OCI-M2 (cell line): ENCODE measurements at regions not wholly inside any gene's neighbourhood (a gene's known extent, or its start where the extent isn't known, plus 50 kb on each side); places are given as distances from the start of the nearest gene placed in this dataset.
"Not testable (repeated sequence)": the region's sequence is repeated elsewhere in the genome, so short reads cannot be mapped to it uniquely, and the experiment has no call there.

Source experiments
- DNase-seq: peaks from one replicate; lab custom pipeline; 2025; ENCODE audit not compliant: unreplicated experiment; lab: John Stamatoyannopoulos, UW

DNA sequence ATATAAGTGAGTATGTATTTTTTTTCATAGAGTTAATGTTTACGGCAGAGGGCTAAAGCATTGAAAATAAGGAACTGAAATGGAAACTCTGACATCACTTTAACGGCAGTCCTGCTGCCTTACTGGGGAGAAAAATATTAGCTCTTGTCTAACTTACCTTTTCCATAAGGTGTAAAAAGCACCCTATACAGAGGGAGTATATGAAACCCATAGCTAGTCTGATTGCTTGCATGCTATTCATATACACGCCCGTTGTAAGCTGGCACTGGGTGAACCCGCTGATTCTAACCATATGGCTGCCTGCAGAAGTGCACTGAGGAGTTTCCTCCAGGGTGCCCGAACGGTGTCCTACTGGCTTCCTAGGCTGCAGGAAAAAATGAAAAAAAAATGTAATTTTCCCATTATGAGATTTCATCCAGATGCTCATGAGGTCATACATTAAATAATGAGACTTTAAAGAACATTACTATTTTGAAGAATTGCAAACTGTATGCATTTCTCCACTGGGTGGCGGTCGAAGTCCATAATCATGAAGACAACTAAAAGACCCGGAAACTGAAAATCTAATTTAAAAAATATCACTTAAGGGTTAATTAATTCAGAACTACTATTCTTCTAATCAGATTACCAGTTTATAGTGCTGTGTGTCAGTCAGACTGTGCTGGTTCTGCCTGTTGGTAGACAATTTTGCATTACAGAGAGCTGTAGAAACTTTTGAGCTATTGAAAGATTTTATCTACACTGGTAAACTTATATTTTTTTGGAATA, 144.7 kb downstream of the ALX1 start:
- DNase-seq = no peak

DNA sequence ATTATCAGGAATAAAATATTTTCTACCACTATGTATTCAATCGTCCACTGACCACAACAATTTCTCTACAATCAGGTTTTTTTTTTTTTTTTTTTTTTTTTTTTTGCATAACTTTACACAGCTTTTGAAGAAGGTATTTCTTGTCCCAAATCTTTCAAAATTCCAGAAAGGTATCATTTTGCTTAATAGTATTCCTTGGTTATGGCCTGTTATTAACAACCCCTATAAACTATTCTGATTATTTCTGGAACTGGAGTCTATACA, 145.3 kb downstream of the ALX1 start:
- DNase-seq = no peak

DNA sequence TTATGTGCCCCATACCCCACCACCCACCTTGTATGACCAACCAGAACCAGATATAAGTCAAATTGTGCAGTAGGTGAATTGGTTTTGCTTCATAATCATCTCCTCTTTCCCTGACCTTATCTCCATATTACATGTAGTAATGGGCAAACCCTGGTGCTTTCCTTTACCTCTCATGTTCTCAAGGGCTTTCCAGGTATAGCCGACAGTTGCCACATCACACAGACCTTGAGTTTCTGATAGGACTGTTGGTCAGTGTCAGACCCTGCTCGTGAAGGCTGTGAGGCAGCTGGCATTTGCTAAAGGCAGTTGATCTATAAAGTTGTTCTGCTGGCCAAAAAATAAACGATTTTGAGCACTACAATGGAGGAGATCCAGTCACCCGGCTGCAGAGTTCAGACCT, 145.9 kb downstream of the ALX1 start:
- DNase-seq = no peak

DNA sequence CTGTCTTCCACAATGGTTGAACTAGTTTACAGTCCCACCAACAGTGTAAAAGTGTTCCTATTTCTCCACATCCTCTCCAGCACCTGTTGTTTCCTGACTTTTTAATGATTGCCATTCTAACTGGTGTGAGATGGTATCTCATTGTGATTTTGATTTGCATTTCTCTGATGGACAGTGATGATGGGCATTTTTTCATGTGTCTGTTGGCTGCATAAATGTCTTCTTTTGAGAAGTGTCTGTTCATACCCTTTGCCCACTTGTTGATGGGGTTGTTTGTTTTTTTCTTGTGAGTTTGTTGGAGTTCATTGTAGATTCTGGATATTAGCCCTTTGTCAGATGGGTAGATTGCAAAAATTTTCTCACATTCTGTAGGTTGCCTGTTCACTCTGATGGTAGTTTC, 153.1 kb downstream of the ALX1 start:
- not testable (repeated sequence) for DNase-seq

DNA sequence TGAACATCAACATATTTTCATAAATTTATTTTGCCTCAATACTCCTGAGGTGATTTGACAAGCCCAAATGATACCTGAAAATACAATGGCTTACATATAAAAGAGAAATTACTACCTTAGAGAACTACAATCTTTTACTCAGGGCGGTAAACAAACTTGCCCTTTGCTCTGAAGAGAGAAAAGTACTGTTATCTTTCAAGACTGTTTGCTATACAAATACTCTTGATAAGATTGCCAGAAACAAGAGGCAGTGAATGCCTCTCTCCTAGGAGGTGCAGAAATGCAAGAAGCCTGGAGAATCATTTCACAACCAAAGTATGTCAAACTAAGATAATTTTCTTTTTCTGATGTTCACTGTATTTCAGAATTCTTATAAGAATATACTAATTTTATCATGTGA, 160.3 kb downstream of the ALX1 start:
- no peak for DNase-seq

DNA sequence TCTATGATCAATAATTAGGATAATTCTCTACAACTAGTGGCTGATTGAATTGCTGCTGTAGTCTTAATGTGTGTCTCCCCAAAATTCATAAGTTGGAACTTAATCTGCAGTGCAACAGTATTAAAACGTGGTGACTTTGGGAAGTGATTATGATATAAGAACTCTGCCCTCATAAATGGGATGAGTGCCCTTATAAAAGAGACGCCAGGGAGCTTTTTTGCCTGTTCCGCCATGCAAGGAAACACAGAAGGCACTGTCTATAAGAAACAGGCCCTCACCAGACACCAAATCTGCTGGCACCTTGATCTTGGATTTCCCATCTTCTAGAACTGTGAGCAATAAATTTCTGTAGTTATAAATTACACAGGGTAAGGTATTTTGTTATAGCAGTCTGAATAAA, 161.0 kb downstream of the ALX1 start:
- no peak for DNase-seq

DNA sequence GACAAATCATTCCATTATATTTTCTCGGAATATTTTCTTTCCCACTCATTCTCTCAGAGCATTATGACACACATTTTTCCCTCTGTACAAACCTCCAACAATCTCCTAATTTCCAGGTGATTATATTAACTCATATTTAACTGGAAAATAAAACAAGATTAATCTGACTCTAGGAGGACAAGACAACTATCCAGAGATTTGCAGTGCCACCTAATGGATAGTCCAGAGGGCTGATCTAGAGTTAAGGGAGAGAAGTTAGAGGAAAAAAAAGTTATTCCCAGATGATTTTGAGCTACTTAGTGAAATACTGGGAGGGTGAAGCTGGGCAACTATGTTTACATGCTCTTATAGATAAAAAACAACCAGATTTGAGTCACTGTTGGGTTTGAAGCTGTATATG, 161.7 kb downstream of the ALX1 start:
- DNase-seq = no peak

DNA sequence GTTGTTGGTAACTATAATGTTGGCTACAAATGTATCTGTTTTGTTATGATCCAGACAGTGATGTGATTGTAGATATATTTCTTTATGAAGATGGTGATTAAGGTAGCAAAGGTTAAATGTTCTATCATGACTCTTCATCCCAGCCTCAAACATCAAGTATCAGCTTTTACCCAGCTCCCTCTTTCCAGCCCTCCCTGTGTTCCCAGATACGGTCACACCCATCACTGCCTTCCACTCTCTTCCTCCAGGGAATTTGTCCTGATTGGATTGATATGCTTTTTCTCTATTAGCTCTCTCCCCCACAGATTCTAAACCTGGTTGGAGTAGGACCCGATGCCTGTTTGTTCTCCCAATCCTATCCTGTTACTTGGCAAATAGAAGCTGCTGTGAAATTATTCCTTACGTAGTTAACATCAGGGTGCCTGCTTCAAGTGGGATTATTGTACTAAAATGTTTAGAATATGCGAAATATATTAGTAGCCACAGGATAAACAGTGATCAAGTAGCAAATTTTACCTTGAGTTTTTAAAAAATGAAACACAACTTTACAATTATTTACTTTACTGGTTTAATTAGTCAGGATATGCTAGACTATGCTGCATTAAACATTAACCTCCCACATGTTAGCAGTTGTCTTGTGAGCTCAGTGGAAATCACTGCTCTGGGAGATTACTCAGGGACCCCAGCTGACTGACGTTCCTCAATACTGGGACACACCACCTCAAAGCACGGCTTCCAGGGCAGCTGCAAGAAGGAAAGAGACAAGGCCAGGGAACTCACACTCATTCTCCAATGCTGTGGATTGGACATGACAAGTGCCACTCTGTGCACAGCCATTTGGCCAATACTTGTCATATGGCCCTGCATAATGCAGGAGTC, 165.3 kb downstream of the ALX1 start:
- no peak for DNase-seq

DNA sequence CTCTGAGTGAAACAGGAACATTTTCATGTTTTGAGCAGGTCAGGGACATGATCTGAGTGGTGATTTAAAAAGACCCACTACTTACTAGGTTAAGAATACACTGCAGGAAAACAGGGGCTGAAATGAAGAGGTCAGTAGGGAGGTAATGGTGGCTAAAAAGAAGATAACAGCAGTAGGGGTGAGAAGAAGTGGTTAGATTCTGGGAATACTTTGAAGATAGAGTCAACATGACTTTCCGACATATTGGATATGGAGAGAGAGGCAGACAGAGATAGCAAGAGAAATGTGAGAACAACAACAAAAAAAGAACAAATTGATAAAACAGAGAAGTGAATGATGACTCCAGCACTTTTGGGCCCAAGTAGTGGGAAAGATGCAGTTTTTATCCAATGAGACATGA, 168.0 kb downstream of the ALX1 start:
- no peak for DNase-seq

DNA sequence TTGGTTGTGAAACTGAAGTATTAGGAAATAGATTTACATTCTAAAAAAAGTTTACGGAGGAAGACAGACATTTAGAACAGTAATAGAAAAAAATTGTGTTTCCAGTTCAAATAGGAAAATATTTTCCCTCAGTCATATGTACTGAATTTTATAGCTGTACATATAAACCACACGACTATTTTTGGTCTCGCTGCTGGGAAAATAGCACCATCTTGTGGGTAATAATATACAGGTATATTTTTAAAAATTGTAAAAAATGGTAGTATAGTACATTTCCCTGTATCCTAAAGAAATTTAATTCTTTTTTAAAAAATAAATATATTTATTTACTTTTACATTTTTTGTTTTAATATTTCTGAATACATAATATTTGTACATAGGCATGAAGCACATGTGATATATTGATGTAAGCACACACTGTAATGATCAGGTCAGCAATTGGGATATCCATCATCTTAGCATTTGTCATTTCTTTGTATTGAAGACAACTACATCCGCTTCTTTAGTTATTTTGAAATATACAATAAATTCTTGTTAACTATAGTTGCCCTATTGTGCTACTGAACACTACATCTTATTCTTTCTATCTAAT, 168.6 kb downstream of the ALX1 start:
- DNase-seq = no peak

DNA sequence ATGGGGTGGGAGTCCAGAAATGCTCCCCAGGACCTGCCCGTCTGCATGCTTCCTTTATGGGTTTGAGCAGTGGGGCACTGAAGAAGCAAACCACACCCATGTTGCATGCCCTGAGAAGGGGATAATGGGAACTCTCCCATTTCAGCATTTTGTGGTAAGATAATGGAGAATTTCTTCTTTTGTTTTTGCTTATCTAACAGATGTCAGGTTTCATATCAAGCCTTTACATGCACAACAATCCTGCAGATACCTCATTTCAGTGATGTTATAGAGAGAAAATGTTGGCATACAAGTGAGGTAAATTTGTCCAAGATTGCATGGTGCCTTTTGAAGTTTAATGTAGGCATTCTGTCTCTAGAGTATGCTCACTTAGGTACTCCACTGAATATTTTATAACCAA, 177.0 kb downstream of the ALX1 start:
- DNase-seq = peak; percentile 62

DNA sequence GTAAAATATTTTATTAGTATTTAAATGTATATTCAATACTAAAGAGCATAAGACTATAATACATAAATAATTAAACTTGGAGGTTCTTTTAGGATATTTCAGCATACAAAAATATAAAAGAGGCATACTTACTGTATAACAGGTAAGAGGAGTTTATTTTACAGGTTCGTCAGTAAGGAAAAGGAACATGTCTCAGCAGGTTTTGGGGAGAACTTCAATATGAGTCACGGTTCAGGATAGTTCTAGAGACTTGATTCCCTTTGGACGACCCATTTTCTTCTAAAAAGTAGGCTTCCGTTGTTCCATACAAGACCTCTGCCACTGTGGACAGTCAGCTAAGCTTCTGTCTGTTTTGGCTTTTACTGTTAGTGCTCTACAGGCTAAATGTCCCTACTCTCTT, 181.1 kb downstream of the ALX1 start:
- peak; percentile 38 for DNase-seq

DNA sequence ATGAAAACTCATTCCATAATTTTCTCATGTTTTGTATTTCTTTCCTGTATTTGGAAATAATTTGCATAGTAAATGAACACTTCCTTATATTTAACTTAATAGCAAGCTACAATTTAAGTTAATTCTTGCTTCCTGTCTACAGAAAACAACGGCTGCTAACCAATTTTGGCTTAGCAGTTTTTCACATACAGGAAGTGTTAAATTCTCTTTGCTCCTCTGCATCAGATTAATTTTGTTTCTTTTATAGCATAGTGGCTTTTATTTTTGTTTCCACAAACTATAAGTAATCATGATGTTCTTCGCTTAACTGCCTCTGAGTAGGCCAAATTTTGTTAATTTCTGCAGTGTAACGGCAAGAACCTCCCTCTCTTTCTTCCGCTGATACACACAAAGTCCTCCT, 182.9 kb downstream of the ALX1 start:
- DNase-seq = no peak

DNA sequence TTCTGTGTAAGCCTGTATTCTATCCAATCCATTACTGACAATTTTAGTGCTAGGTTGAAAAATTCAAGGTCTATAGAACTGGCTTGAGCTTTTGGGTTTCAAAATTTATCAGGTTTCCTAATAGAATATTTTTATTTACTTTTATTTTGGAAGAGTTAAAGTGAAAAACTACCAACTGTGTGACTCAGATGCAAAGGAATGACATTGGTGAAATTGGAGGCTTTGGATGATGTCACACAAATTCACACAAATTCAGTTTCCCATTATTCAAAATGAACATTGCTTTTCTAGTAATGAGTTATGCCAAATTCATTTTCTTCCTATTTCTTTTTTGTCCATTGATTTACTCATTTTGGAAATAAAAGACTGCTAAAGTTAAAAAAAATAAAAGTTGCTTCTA, 186.9 kb downstream of the ALX1 start:
- DNase-seq = no peak

DNA sequence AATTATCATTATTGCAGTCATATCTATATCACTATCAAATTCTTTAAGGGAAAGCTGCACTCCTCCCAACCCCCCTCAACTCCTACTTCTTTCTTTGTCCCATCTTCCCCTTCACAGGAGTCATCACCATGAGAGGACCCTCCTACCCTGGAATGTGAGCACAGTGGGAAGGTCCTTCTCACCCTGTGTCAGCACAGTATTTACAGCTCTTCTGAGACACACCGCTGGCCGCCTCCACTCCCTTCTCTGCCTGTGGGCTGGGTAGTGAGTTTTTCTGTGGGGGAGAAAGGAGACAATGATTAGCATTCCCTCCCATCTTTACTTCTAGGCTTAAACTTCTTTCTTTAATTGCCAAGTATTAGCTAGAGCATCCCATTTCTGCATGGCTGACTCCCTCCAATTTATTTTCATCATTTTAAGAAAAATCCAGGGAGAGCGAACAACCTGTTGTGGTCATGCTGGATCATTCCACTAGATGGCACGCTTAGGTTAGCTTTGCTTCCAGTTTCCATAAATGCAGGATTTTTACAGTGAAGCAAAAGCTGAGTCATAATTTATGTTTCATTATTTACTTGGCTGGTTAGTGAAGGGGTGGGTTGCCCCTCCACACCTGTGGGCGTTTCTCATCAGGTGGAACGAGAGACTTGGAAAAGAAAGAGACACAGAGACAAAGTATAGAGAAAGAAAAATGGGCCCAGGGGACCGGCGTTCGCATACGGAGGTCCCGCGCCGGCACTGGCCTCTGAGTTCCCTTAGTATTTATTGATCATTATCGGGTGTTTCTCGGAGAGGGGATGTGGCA, 188.5 kb downstream of the ALX1 start:
- no peak for DNase-seq

DNA sequence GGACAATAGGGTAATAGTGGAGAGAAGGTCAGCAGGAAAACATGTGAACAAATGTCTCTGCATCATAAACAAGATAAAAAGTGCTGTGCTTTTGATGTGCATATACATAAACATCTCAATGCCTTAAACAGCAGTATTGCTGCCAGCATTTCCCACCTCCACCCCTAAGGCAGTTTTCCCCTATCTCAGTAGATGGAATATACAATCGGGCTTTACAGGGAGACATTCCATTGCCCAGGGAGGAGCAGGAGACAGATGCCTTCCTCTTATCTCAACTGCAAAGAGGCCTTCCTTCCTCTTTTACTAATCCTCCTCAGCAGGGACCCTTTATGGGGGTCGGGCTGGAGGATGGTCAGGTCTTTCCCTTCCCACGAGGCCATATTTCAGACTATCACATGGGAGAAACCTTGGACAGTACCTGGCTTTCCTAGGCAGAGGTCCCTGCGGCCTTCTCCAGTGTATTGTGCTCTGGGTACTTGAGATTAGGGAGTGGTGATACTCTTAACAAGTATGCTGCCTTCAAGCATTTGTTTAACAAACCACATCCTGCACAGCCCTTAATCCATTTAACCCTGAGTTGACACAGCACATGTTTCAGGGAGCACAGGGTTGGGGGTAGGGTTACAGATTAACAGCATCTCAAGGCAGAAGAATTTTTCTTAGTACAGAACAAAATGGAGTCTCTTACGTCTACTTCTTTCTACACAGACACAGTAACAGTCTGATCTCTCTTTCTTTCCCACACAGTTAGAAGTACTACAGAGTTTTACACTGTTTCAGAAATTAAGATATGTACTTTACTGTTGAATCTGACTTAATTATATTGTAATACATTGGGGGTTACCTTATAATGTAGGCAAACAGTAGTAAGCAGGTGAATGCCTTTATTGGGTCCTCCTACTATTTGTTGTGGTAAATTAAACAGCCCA, 189.4 kb downstream of the ALX1 start:
- DNase-seq = peak; percentile 56

DNA sequence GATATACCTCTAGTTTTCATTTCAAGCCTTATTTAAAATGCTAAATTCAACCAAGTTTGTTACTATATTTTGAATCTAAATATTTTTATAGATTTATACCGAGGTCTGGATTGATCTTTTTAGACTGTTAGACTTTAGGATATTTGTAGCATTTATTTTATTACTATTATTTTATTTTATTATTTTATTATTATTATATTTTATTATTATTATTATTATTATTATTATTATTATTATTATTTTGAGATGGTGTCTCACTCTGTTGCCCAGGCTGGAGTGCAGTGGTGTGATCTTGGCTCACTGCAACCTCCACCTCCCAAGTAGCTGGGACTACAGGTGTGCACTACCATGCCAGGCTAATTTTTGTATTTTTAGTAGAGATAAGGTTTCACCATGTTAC, 195.3 kb downstream of the ALX1 start:
- DNase-seq = not testable (repeated sequence)

DNA sequence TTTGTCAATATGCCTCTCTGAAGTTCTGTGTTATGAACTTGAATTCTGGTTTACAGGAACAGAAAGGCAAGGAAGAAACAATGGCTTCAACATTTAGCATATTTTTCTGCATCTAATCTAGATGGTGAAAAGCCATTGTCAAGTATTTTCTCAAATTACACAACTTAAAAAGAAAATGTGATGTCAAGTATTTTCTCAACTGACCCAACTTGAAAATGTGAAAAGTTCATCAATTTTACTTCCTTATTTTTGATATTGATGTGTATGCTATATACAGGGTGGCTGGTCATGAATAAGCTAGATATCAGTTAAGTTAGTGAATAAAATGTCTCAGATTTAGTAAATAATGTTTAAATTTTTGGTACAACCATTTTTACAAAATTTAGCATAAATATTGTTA, 196.7 kb downstream of the ALX1 start:
- DNase-seq = no peak

DNA sequence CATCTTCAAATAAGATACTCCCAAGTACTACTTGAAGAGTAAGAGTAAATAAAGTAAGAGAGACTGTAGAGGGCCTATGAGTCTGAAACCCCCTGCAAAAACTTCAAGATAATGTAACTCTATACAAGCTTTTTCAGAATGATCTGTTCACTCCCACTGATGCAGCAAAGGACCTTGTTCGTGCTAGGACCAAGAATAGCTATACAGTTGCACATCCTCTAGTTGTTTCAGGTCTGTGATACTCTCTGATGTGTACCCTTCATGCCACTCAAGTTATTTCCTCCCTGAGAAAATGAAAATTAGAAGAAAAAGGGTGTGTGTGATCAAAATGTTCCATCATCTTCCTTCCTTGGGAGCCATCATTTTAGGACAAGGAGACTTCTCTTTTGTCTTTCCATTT, 204.4 kb downstream of the ALX1 start:
- no peak for DNase-seq

DNA sequence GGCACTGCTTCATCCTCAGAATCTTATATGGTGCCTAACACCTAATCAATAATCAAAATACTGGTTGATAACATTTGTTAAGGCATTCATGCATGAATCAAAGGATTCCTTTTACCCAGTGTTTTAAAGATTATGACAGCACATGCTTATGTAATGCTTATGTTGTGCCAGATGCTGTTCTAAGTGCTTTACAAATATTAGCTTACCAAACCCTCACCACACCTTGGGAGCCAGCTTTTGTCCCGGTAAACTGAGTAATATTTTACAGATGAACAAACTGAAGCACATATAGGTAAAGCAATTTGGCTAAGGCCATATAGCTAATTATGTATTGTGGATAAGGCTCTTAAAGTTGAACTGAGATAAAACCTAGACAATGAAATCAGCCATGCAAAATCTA, 209.2 kb downstream of the ALX1 start:
- no peak for DNase-seq
